ENCODE measurements at regions not wholly inside any gene's neighbourhood (a gene's known extent, or its start where the extent isn't known, plus 50 kb on each side); places are given as distances from the start of the nearest gene placed in this dataset.
"Not testable (repeated sequence)": the region's sequence is repeated elsewhere in the genome, so short reads cannot be mapped to it uniquely, and the experiment has no call there.

GRCh38 chr3:35305406-35305805, 333.9 kb upstream of the ARPP21 start:
- TF ChIP-seq CTCF (conservative IDR thresholded peaks at IDR 0.05; ENCODE audit: low read depth, low read length): no peak
- no peak overlapping the region for H2AFZ ChIP-seq (ENCODE audit: low read depth)
- H3K36me3 ChIP-seq (ENCODE audit: insufficient read depth): no peaks in the 10 kb centered on the region
- H3K27me3 ChIP-seq (ENCODE audit: insufficient read depth, low read depth): no peaks in the 10 kb centered on the region
- no peaks in the 10 kb centered on the region for H3K79me2 ChIP-seq (ENCODE audit: insufficient read depth, low read depth)
- H3K4me3 ChIP-seq (IDR thresholded peaks at IDR 0.05; ENCODE audit: insufficient read depth, low read depth, low read length): no peak overlapping the region
- H3K4me2 ChIP-seq: no peak overlapping the region
- H3K4me1 ChIP-seq (ENCODE audit: low read depth, poor library complexity, severe bottlenecking): no peaks in the 10 kb centered on the region
- no peaks in the 10 kb centered on the region for H4K20me1 ChIP-seq (ENCODE audit: insufficient read depth)
- H3K9ac ChIP-seq: no peak overlapping the region
- H3K27ac ChIP-seq: no peak overlapping the region

- no peak for TF ChIP-seq CTCF (conservative IDR thresholded peaks at IDR 0.05; ENCODE audit: low read depth, low read length)
- Histone ChIP-seq H3K4me1 (ENCODE audit: low read depth, poor library complexity, severe bottlenecking) (no peaks in the 10 kb centered on the region), H3K27me3 (ENCODE audit: insufficient read depth, low read depth) (no peaks in the 10 kb centered on the region), H3K27ac (no peak overlapping the region), H3K4me2 (no peak overlapping the region), H3K9ac (no peak overlapping the region), H3K36me3 (ENCODE audit: insufficient read depth) (no peaks in the 10 kb centered on the region), H4K20me1 (ENCODE audit: insufficient read depth) (no peaks in the 10 kb centered on the region), H3K4me3 (IDR thresholded peaks at IDR 0.05; ENCODE audit: insufficient read depth, low read depth, low read length) (no peak overlapping the region), H2AFZ (ENCODE audit: low read depth) (no peak overlapping the region), H3K79me2 (ENCODE audit: insufficient read depth, low read depth) (no peaks in the 10 kb centered on the region)
These were observed 332.0 kb upstream of the ARPP21 start for GRCh38 chr3:35307296-35307695.

GRCh38 chr3:35316841-35317240, 322.5 kb upstream of the ARPP21 start:
- H3K9ac ChIP-seq; H3K79me2 ChIP-seq (ENCODE audit: insufficient read depth, low read depth); H3K27me3 ChIP-seq (ENCODE audit: insufficient read depth, low read depth); H3K4me1 ChIP-seq (ENCODE audit: low read depth, poor library complexity, severe bottlenecking); H3K4me2 ChIP-seq; H3K27ac ChIP-seq; H2AFZ ChIP-seq (ENCODE audit: low read depth); H3K4me3 ChIP-seq (IDR thresholded peaks at IDR 0.05; ENCODE audit: insufficient read depth, low read depth, low read length); H4K20me1 ChIP-seq (ENCODE audit: insufficient read depth); H3K36me3 ChIP-seq (ENCODE audit: insufficient read depth): not testable (repeated sequence)

- no peaks in the 10 kb centered on the region for H3K27me3 ChIP-seq (ENCODE audit: insufficient read depth, low read depth)
- H3K79me2 ChIP-seq (ENCODE audit: insufficient read depth, low read depth): no peaks in the 10 kb centered on the region
- H3K36me3 ChIP-seq (ENCODE audit: insufficient read depth): no peaks in the 10 kb centered on the region
- no peak for TF ChIP-seq CTCF (conservative IDR thresholded peaks at IDR 0.05; ENCODE audit: low read depth, low read length)
- no peak overlapping the region for H3K4me2 ChIP-seq
- H3K4me1 ChIP-seq (ENCODE audit: low read depth, poor library complexity, severe bottlenecking): no peaks in the 10 kb centered on the region
- H4K20me1 ChIP-seq (ENCODE audit: insufficient read depth): no peaks in the 10 kb centered on the region
- H3K27ac ChIP-seq: no peak overlapping the region
- H3K9ac ChIP-seq: no peak overlapping the region
- no peak overlapping the region for H2AFZ ChIP-seq (ENCODE audit: low read depth)
- H3K4me3 ChIP-seq (IDR thresholded peaks at IDR 0.05; ENCODE audit: insufficient read depth, low read depth, low read length): no peak overlapping the region
These were observed 318.5 kb upstream of the ARPP21 start for GRCh38 chr3:35320646-35321407.

GRCh38 chr3:35322070-35322469, 317.3 kb upstream of the ARPP21 start:
- Histone ChIP-seq H3K9ac (no peak overlapping the region), H2AFZ (ENCODE audit: low read depth) (no peak overlapping the region), H4K20me1 (ENCODE audit: insufficient read depth) (no peaks in the 10 kb centered on the region), H3K4me2 (no peak overlapping the region), H3K27ac (no peak overlapping the region), H3K27me3 (ENCODE audit: insufficient read depth, low read depth) (no peaks in the 10 kb centered on the region), H3K4me1 (ENCODE audit: low read depth, poor library complexity, severe bottlenecking) (no peaks in the 10 kb centered on the region), H3K36me3 (ENCODE audit: insufficient read depth) (no peaks in the 10 kb centered on the region), H3K79me2 (ENCODE audit: insufficient read depth, low read depth) (no peaks in the 10 kb centered on the region), H3K4me3 (IDR thresholded peaks at IDR 0.05; ENCODE audit: insufficient read depth, low read depth, low read length) (no peak overlapping the region)
- no peak for TF ChIP-seq CTCF (conservative IDR thresholded peaks at IDR 0.05; ENCODE audit: low read depth, low read length)

Data from KMS-11 (cell line).